Stimulated activated CD8-positive, alpha-beta memory T cell treated with anti-CD3 and anti-CD28 coated beads, Interleukin-15, amount 100 ng/mL, for 4 hours (primary cell): ENCODE measurements at regions not wholly inside any gene's neighbourhood (a gene's known extent, or its start where the extent isn't known, plus 50 kb on each side); places are given as distances from the start of the nearest gene placed in this dataset.

Experiments
- DNase-seq, 2 donors: peaks; one replicate each; pipeline ENCODE4 v3.0.0-alpha.2; 2020; ENCODE audit warnings: low read depth in 2 of 2

- DNase-seq = no peak
These were observed 88.4 kb downstream of the METTL4 start for GRCh38 chr18:2482706-2483475.

- DNase-seq = no peak
These were observed 85.3 kb downstream of the METTL4 start for GRCh38 chr18:2485983-2486382.

- no peak for DNase-seq
These were observed 84.9 kb downstream of the METTL4 start for GRCh38 chr18:2486426-2486825.
